HG02678 (cell line): ENCODE measurements at regions not wholly inside any gene's neighbourhood (a gene's known extent, or its start where the extent isn't known, plus 50 kb on each side); places are given as distances from the start of the nearest gene placed in this dataset.

Experiments used
- ATAC-seq: cut with Tn5 transposase; IDR thresholded peaks from one replicate; pipeline ENCODE4 v1.9.1; 2021; ENCODE audit warnings: mild to moderate bottlenecking, moderate library complexity; ENCODE audit not compliant: unreplicated experiment

- no peak for ATAC-seq
These were observed 174.2 kb upstream of the C9orf72 start for GRCh38 chr9:27747450-27747849.

DNA sequence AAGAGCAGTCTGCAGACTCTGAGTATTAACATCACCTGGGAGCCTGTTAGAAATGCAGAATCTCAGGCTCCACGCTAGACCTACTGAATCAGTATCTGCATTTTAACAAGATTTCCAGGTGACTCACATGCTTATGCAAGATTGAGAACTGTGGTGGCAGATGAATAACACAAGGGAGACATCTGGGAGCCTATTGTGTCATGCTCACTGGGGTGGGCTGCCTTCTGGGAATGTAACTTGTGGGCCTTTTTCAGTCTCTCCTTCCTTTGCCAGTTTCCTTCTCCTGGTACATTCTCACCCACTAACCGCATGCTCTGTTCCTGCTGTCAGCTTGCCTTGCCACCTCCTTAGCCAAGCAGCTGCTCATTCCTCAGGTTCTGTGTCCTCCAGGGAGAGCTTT lies 176.6 kb upstream of the C9orf72 start:
- ATAC-seq: no peak

DNA sequence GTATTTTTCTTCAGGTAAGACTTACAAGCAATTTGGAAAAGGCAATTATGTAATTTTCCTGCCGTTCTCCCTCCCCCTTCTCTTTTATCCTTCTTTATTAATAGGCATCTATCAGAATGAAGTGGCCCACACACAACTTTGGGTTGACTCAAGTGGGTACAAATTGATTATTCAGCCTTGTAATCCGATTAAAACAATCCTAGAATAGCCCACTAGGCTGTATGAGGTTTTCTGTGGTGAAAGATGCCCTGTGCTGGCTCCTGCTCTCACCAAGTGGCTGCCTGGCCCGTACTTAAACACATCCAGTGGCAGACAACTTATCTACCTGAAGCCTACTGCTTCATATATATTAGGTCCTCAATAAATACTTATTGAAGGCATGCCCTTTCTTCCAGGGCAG lies 177.3 kb upstream of the C9orf72 start:
- no peak for ATAC-seq

- ATAC-seq: no peak
These were observed 178.8 kb upstream of the C9orf72 start for GRCh38 chr9:27752069-27752468.

GRCh38 chr9:27755846-27756245 lies 182.6 kb upstream of the C9orf72 start:
- no peak for ATAC-seq

- no peak for ATAC-seq
These were observed 183.1 kb upstream of the C9orf72 start for GRCh38 chr9:27756418-27756817.

GRCh38 chr9:27763831-27764230 lies 190.6 kb upstream of the C9orf72 start:
- ATAC-seq: no peak

GRCh38 chr9:27765266-27766072 lies 192.2 kb upstream of the C9orf72 start:
- ATAC-seq: no peak

GRCh38 chr9:27766073-27766835 lies 193.0 kb upstream of the C9orf72 start:
- ATAC-seq: no peak

DNA sequence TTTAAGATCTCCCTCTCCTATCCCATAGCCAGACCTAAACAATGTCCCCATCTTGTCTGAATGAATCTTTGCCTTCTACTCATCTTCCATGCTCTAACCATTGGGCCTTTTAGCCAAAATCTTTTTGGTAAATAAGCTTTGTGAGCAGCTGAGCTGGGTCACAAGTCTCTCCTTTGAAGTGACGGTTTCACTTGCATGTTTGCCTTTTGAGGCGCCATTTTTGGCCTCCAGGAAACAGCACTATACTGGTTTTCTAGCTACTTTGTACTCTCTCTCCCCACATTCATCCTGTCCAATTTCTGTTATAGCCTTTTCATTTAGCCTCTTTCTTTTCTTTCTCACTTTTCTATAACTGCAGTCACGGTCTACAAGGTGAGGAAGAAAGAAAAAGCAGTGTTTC lies 195.5 kb upstream of the C9orf72 start:
- no peak for ATAC-seq

DNA sequence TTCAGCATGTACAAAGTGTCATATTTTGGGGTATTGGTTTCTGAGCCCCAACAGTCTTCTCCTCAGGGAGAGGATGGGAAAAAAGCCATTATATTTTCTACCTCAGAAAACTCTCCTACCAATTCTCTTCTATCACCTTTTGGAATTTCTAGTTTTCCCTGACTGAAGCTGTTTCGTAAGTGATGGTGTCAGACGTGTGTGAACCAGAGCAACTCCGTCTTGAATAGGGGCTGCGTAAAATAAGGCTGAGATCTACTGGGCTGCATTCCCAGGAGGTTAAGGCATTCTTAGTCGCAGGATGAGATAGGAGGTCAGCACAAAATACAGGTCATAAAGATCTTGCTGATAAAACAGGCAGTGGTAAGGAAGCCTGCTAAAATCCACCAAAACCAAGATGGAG lies 197.3 kb upstream of the C9orf72 start:
- ATAC-seq: no peak

DNA sequence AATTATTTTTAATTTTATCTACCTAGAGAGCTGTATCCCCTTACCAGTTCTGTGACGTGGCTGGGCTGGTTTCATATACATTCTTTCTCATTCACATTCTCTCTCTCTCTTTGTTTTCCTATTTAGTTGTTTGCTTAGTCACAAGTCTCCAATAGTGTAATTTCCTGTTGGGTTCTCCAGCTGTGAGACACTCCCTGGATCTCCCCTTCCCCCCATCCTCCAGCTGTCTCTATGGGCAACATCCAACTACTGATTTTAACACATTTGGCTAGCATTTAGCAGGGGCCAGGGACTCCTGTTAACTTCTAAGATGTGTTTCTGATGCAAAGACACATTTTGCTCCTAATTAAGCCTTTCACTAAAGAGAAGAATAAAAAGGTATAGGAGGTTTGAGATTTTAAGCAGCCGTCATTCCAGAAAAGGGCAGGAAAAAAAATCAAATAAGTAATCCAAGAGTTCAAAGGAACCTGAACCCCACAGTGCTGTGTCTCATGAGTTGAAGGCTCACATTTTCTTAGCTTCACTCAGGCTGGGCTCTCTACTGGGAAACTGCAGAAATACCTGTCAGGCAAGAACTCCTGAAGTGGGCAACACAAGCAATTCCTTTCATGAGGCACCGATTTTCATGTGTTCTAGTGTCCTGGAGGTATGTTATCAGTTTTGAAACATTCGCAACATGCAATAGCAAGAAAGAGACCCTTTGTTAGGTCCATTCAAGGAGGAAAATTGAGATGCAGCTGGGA lies 198.7 kb upstream of the C9orf72 start:
- ATAC-seq: no peak

GRCh38 chr9:27784847-27785713 lies 211.8 kb upstream of the C9orf72 start:
- ATAC-seq: peak; percentile 58

GRCh38 chr9:27785714-27786100 lies 212.4 kb upstream of the C9orf72 start:
- ATAC-seq: peak; percentile 89

- no peak for ATAC-seq
These were observed 214.6 kb upstream of the C9orf72 start for GRCh38 chr9:27787891-27788290.

- ATAC-seq: no peak
These were observed 218.0 kb upstream of the C9orf72 start for GRCh38 chr9:27791311-27791710.

GRCh38 chr9:27792971-27793689 lies 219.8 kb upstream of the C9orf72 start:
- ATAC-seq: peak; percentile 44

DNA sequence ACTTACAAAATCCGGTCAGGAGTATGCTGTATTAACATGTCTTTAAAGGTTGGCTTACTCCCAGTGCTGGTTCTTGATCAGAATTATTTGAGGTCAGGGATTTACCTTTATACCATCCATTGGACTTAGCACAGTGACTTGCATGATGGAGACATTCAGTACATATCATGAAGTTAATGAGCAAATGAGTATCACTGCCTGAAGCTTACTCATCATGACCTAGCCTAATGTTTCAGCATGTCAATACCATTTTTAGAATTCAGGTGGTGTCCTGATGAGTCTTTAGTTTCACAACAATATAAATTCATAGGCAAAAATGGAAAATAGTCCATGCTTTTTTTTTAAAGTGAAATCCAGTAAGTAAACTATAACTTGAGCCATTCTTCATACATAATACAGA lies 226.0 kb upstream of the C9orf72 start:
- ATAC-seq: no peak

- ATAC-seq: no peak
These were observed 226.9 kb upstream of the C9orf72 start for GRCh38 chr9:27800159-27800558.
